NCI-H82 treated with DMSO at 0.1 percent for 48 hours (cell line): ENCODE measurements at regions not wholly inside any gene's neighbourhood (a gene's known extent, or its start where the extent isn't known, plus 50 kb on each side); places are given as distances from the start of the nearest gene placed in this dataset.
"Not testable (repeated sequence)": the region's sequence is repeated elsewhere in the genome, so short reads cannot be mapped to it uniquely, and the experiment has no call there.

Source experiments
- DNase-seq: peaks from one replicate; lab custom pipeline; 2025; ENCODE audit not compliant: unreplicated experiment; lab: John Stamatoyannopoulos, UW

DNA sequence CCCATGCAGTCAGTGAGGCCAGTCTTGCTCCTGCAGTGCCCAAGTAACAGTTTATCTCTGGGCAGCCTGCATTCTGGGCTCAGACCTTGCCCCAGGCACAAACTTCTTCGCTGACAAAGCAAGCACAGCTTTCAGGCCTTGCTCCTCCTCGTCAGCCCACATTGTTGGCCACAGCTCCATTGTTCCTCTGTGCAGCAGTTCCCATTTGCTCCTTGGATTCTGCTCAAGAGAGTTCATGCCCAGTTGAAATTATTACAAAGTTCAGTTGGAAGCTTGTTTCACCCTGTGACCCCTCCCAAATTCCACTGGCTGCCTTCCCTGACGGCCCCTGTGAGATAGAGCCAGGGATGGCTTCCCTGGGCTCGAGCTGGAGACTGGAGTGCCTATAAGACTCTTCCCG, 163.4 kb upstream of the DDHD1 start:
- no peak for DNase-seq

DNA sequence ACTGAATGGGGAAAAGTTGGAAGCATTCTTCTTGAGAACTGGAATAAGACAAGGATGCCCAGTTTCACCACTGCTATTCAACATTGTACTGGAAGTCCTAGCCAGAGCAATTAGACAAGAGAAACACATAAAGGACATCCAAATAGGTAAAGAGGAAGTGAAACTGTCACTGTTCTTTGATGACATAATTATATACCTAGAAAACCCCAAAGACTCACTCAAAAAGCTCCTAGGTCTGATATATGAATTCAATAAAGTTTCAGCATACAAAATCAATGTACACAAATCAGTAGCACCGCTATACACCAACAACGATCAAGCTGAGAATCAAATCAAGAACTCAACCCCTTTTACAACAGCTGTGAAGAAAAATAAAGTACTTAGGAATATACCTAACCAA, 157.3 kb upstream of the DDHD1 start:
- DNase-seq = no peak

DNA sequence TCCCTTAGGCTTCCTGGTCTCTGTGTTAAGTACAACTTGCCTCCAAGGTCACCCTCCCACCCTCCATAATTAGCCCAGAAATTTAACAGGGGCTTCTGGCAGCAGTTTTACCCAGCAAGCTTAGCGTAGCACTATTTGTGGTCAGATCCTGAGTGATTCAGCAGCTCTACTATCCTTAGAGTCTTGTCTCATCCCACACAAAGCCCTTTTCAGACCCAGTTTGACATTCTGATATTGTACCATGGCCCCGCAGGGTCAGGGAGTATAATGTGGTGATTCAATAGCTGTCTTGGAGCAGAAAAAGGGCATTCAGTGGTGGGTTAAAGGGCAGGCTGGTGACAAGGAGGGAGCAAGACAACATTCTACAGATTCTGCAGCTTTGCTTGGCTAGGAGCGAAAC, 153.8 kb upstream of the DDHD1 start:
- no peak for DNase-seq

DNA sequence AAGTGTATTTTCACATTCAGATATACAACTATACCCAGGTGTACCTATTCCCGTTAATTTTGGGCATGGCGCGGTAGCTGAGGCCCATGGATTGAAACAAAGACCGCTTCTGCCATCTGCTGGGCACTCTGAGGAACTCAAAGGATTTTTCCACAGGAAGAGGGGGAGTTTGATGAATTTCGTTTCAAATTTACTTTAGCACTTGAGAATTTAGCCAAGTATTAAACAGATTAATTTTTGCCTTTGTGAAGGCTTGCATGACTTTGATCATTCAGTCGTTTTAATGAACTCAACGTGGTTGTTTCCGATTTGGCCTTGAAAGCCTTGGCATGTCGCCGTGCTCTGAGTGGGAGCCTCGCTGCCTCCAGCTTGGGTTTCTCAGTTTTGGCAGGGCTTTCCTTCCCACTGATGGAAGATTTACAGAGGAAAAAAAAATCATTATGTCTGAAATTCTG, 153.2 kb upstream of the DDHD1 start:
- no peak for DNase-seq

DNA sequence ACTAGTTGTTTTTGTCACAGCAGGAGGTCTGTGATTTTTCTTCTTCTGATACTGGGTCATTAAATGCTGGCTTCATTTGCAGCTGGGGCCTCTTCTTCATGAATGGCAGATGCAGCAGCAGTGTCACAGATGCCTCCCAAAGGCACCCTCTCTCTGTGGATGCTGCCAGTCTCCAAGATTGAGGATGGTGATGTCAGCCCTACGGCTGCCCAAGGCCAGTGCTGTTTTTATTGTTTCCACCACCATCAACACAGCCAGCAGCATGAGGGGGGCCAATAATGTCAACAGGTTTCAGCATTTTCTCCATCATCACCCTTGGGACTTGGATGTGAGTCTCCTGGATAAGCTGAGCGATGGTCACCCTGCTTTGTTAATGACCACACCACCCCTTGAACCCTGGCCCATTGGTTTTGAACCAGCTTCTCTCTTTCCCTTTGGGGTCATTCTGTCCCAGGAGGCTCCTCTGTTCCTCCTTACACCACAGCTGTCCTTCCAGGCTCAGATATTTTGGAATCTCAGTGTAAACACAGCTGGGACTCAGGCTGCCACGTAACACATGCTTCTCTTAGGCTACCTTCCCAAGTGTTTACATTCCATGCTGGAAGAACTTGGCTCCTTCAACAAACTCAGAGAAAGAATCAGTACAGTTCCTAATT, 151.7 kb upstream of the DDHD1 start:
- DNase-seq = no peak

DNA sequence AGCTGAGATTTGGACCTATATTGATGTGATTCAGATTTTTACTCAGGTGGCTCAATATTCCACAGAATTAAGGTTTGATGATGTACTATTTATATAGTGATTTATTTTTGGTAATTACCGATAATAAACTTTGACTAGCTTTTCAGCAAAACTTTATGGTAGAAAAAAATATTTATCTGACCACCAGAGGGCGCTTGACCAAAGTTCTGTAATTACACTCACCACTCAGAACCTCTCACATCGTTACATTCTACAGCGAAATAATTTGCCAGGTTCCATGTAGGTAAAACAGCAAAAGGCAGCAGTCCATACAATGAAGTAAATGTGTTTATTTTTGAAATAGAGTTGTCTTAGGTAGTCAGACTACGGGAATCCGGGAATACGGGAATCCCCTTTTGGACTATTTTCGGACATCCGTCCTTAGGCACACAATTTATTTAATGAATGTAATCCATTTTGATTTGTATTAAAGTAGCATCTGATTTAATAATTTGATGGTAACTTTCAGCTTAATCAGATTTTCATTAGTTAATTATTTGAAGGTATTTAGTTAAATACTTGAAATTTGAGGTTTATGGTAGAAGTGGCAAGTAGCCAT, 143.0 kb upstream of the DDHD1 start:
- no peak for DNase-seq

DNA sequence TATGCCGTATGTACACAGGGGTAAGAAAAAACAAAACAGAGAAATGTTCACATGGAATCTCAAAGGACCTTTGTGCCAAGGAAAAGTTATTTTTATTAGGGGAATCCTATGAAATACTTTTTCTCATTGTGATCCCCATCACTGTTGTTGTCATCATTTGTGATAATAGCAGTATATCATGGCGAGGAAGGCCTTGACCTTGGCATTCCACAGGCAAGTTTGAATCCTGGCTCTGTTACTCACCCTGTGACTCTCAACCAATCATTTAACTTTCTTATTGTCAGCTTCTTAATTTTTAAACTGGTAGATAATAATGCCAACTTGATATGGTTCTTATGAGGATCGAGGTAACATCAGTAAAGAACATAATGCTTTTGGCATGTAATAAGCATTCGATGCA, 142.2 kb upstream of the DDHD1 start:
- DNase-seq = no peak

DNA sequence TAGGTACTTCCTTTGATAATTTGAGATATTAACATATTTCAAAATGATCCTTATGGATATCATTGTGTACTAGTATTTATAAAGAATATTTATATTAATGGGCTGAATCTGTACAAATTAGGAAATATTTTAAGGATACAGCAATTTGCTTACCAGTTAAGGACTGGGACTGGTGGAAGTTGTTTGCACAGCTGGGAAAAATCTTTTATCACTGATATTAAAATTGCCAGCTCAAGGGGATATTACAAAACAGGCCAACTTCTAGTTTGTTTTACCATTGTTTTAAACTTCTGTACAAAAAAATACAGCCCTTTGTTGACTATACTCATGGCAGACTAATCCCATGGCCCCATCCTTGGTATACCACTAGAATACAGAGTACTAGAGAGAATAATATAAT, 133.2 kb upstream of the DDHD1 start:
- DNase-seq = no peak

DNA sequence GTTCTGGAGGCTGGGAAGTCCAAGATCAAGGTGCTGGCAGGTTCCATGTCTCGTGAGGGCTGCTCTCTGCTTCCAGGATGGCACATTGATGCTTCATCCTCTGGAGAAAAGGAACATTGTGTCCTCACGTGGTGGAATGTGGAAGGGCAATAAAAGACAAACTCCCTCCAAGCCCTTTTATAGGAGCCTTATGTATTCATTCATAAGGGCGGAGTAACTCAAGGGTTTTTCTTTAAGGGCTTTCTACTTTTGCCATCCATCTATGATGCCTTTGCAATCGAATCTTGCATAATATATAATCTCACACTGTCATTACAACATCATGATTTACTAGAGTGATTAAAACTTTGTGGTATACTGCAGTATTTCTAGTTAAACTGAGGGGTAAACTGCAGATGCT, 132.7 kb upstream of the DDHD1 start:
- no peak for DNase-seq

DNA sequence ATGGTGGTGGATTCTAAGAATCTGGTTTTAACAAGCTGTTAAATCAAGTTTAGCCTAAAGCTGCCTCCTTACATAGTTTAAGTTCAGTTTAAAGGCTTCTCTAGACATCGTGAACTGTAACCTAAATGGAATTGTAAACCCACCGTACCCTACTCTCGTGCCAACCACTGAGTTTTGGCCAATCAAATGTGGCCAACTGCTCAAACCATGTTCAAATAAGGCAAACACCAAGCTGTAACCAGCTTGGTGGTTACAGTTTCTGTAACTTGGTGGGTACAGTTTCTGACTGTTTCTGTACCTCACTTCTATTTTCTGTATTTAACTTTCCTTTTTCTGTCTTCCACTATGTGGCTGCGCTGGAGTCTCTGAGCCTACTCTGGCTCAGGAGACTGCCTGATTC, 131.9 kb upstream of the DDHD1 start:
- DNase-seq = no peak

DNA sequence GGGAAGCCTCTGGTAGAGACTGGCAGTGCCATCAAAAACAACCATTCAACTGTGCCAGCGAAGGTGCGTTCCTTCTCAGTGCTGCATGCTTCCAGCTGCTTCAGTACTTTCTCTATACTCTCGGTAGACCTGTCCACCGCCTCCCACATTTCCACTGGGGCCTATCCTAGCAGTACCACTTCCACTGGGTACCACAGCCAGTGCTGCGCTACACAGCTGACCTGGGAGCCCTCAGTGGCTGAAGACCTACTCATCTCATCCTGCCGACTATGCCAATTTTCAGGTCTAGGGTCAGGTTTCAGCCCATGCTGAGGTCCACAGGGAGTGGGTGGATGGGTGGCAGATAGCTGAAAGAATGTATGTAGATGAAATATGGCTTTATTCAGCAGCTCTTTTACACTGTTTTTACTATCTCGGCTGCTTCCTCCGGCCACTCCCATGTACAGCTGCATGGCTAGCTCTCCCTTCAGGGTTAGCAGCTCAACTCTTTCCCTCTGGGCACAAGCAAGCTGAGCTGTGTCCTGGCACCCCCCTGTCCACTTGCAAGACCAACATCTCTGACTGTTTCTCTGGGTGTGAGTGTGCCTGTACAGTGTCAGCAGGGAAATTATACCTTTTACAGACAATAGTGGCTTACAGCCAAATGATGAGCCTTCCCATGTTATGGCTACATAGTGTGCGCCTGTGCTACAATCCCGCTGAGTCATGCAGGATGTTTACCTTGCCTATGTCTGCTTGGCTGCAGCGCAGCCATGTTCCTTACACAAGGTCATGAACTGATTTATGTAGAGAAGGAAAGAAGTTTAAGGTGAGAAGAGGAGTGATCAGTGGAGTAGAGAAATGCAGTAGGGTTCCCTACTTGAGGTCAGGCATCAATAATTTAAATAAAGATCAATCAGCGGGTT, 125.7 kb upstream of the DDHD1 start:
- DNase-seq = no peak

DNA sequence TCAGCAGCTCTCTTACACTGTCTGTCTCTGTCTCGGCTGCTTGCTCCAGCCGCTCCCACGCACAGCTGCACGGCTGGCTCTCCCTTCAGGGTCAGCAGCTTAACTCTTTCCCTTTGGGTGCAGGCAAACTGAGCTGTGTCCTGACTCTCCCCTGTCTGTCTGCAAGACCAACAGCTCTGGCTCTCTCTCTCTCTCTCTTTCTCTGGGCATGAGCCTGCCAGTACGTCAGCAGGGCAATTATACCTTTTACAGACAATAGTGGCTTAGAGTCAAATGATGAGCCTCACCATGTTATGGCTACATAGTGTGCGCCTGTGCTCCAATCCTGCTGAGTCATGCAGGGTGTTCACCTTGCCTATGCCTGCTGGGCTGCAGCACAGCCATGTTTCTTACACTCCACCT, 120.5 kb upstream of the DDHD1 start:
- no peak for DNase-seq

DNA sequence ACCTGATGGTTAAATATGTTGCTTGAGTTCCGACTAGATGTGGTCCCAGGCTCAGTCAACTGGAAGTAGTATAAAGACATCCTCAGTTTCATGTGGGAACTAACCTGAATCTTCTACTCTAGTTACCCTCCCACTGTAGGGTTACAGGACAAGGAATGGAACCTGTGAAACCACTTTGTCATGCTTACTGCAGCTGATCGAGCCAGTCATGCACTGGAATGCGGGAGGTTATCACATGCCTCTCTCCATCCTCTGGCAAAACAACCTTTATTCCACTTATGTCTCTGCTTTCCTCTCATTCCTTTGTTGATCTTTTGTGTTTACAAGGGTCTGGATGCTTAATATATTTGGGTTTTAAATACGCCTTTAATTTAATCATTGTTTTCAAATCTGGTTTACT, 111.9 kb upstream of the DDHD1 start:
- no peak for DNase-seq

DNA sequence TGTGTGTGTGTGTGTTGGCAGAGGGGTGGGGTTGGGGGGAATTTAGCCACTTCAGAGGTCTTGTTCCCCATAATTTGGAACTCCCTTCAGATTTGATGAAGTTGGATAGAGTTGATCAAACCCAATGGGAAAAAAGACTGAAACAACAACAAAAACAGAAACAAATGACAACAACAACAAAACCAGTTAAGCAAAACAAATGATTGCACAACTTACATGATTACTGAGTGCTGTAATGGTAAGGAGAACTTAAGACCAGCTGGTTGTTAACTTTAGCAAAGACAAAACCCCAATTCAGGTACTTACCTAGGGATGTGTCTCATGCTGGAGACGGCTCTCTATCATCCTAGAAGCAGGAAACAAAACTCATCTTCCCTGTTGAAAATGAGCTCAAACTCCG, 107.8 kb upstream of the DDHD1 start:
- no peak for DNase-seq

DNA sequence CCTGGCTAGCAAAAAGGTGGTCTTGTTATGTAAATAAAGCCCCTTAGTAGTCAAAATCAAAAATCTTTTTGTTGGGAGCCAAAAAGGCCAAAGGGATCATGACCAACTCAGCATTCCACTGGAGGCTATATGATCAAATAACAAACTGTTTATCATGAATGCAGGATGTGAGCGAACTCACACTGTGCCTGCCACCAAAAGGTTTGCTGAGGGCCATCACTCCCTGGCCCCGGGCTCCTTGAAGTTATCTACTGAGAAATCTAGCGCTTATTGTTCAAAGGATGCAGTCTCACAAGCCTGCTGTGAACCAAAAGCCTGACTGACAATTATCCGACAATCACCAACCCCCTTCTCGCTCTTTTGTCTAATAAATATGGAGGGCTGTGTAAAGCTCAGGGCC, 107.2 kb upstream of the DDHD1 start:
- DNase-seq = no peak

DNA sequence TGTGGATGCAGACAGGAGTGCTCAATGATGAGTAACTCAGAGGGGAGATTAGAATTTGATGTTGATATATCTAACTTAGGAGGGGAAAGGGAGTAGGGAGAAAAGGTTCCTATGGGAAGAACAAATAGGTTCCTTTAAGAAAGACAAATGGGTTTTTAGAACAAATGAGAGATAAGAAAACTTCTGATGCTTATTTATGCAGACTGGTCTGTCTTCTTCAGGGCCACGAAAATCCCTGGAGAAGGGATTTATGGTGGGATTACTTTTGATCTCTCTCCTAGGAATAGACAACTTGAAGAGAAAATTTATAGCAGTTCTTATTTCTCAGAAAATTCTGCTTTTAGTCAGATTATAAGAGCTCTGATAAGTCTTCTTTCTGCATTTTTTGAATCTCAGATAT, 99.0 kb upstream of the DDHD1 start:
- DNase-seq = no peak

DNA sequence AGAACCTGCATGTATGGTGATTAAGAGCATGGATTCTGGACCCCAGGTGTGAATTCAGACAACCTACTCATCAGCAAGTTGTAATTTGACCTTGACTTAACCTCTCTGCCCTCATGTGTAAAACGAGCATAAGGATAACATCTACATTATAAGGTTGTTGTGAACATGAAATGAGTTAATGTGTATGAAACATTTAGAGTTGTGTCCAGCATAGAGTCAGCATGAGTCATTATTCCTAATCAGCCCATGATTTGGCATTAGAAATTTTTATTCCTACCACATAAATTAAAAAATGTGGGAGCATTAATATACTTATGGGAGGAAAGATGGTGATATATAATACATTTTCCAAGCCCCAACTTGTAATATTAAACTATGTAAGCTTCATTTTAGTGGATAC, 95.9 kb upstream of the DDHD1 start:
- no peak for DNase-seq

DNA sequence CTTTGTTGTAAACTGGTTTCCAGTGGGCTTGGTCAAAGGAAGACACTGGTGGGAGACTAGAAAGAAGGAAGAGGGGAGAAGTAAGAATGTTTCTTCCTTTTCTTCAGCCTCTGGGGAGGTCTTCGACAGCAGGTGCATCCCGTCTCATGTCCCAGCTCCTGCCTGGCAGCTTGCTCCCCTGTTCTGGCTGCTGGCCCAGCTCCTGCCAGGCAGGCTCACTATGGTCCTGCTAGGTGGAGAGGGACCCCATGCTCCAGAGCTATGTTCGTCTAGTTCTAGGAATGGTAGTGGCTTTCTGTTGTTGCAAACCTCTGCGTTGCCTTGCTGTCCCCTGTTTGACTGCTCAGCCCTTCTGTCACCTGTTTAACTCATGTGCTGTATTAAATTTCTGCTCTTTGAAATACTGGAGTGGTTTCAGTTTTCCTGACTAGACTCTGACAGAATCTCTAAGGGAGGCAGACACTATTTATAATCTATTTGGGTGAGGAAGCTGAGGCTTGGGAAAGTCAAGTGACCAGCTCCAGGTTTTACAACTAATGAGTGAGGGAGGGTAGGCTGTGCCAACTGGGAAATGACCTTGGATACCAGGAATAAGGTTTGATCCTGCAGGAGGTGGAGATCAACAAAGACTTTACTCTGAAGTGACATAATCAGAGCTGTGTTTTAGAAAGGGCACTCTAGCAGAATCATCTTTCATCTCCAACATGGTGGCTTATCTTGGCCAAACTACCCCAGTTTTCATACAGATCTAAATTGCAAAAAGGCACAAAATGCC, 94.7 kb upstream of the DDHD1 start:
- DNase-seq = no peak

DNA sequence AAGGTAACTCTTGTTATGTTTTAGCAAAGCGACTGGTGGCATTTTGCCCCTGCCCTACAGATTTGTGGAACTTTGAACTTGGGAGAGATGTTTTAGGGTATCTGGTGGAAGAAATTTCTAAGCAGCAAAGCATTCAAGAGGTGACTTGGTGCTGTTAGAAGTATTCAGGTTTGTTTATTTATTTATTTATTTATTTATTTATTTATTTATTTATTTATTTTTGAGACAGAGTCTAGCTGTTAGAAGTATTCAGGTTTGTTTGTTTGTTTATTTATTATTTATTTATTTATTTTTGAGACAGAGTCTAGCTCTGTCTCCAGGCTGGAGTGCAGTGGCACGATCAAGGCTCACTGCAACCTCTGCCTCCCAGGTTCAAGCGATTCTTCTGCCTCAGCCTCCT, 89.8 kb upstream of the DDHD1 start:
- DNase-seq = not testable (repeated sequence)

DNA sequence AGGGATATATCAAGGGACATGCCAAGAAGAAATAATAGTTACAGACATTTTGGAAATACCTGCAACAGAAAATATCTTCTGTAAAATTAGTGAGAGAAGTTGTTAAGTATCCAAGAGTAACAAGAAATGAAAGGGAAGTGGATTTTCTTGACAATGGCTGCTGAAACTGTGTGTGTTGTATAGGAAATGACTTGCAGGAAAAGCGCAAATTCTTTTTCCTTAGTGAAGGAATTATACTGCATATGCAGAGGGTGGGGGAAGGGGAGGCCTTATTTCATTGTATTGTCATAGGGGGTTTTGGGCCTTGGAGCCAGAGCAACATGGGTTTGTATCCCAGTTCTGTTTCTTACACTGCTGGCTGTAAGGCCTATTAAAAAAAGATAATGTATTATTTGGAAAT, 84.4 kb upstream of the DDHD1 start:
- DNase-seq = no peak

DNA sequence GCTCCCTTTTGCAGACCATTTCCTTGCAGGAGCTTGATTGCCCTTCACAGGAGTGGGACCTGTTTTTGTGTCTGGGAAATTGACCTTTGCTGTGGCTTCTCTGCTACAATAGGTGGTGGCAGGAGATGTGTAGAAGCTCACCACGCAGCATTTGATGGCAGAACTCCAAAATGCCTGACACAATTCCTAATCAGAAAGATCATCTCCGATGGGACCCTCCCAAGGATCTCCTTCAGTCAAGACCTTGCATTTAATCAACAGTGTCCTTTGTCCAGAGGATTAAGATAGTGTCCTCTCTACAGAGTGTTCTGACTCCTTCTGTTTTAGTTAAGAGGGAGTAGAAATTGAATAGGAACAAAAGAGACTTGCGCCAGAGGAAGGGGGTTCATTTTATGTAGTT, 83.6 kb upstream of the DDHD1 start:
- no peak for DNase-seq
